Peyer's patch (tissue), 4 donors: ENCODE measurements at regions not wholly inside any gene's neighbourhood (a gene's known extent, or its start where the extent isn't known, plus 50 kb on each side); places are given as distances from the start of the nearest gene placed in this dataset.

Experiments used
- DNase-seq, 3 donors: peaks; one replicate each; pipeline ENCODE4 v3.0.0-alpha.2; 2017 to 2019
- H3K27ac ChIP-seq, 4 donors: fragments of 200-600 bp; sonication (generic); one replicate each; pipeline ENCODE4 v1.5.1; 2016 to 2019
- H3K27me3 ChIP-seq, 2 donors: fragments of 200-600 bp; sonication (generic); one replicate each; pipeline ENCODE4 v1.5.1; 2019
- H3K36me3 ChIP-seq, 3 donors: fragments of 200-600 bp; sonication (generic); one replicate each; pipeline ENCODE4 v1.5.1; 2016 to 2019
- H3K4me1 ChIP-seq, 4 donors: fragments of 200-600 bp; sonication (generic); one replicate each; pipeline ENCODE4 v1.5.1; 2016 to 2019
- H3K4me3 ChIP-seq, 4 donors: fragments of 200-600 bp; sonication (generic); 1 replicate in 3 of 4; 2 replicates in 1 of 4; pipeline ENCODE4 v1.5.1; 2016 to 2019; ENCODE audit warnings: mild to moderate bottlenecking in 1 of 4
- H3K9me3 ChIP-seq, 4 donors: fragments of 200-600 bp; sonication (generic); one replicate each; pipeline ENCODE4 v1.5.1; 2016 to 2019; ENCODE audit warnings: mild to moderate bottlenecking in 1 of 4
- POLR2A ChIP-seq, 2 donors: fragments of 450-650 bp; IDR thresholded peaks; one replicate each; pipeline ENCODE4 v1.5.1; 2017; ENCODE audit warnings: antibody characterized with exemption in 2 of 2, mild to moderate bottlenecking in 2 of 2, moderate library complexity in 2 of 2
- TF ChIP-seq, protein P1 (sequence below), 6 experiments: fragments of 450-650 bp in 4 of 6; fragments of 200-600 bp in 2 of 6; sonication (generic) in 1 of 6; IDR thresholded peaks; one replicate each; pipeline ENCODE4 v1.5.1; 2017 to 2019; ENCODE audit warnings: antibody characterized with exemption in 6 of 6, mild to moderate bottlenecking in 3 of 6, moderate library complexity in 1 of 6

DNA sequence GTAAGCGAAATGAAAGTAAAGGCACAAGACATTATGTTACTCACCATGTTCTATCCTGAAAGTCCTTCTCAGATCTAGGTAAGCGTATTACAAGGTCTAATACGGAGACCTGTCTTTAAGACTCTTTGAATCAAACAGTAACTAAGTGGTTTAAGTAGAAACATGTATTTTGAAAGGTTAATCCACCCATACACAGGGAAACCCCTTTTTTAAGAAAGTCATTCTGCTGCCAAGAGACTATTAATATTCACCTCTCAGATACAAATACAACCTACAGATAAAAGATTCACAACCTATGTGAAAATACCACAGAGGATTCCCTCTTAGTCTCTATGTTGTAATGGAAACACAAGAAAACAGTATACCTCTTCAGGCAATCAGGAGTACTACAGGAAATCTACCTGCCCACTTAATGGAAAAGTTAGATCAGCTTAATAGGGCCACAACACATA, 63.2 kb upstream of the TNIP3 start:
- TF ChIP-seq POLR2A (IDR thresholded peaks at IDR 0.05): no peak
- TF ChIP-seq, protein P1, sequence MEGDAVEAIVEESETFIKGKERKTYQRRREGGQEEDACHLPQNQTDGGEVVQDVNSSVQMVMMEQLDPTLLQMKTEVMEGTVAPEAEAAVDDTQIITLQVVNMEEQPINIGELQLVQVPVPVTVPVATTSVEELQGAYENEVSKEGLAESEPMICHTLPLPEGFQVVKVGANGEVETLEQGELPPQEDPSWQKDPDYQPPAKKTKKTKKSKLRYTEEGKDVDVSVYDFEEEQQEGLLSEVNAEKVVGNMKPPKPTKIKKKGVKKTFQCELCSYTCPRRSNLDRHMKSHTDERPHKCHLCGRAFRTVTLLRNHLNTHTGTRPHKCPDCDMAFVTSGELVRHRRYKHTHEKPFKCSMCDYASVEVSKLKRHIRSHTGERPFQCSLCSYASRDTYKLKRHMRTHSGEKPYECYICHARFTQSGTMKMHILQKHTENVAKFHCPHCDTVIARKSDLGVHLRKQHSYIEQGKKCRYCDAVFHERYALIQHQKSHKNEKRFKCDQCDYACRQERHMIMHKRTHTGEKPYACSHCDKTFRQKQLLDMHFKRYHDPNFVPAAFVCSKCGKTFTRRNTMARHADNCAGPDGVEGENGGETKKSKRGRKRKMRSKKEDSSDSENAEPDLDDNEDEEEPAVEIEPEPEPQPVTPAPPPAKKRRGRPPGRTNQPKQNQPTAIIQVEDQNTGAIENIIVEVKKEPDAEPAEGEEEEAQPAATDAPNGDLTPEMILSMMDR (IDR thresholded peaks at IDR 0.05): peak in 3 of 6 experiments; percentile 8 to 26 (median 10)
- H3K36me3 ChIP-seq: no peaks in the 10 kb centered on the region
- no peaks in the 10 kb centered on the region for H3K9me3 ChIP-seq
- H3K4me1 ChIP-seq: no peaks in the 10 kb centered on the region
- H3K27me3 ChIP-seq: no peaks in the 10 kb centered on the region
- DNase-seq: no peak
- no peak overlapping the region for H3K27ac ChIP-seq
- H3K4me3 ChIP-seq: peak overlapping the region in 2 of 4 donors; percentile 4 to 6

- TF ChIP-seq, protein P1 (IDR thresholded peaks at IDR 0.05): no peak
- no peak for TF ChIP-seq POLR2A (IDR thresholded peaks at IDR 0.05)
- Histone ChIP-seq H3K27me3 (no peaks in the 10 kb centered on the region), H3K27ac (peak overlapping the region in 2 of 4 donors; percentile 6 to 16), H3K36me3 (no peaks in the 10 kb centered on the region), H3K4me1 (no peaks in the 10 kb centered on the region), H3K4me3 (no peak overlapping the region), H3K9me3 (no peaks in the 10 kb centered on the region)
- no peak for DNase-seq
Measured at GRCh38 chr4:121226362-121226761, 62.2 kb upstream of the TNIP3 start.

- H3K9me3 ChIP-seq: no peaks in the 10 kb centered on the region
- H3K4me3 ChIP-seq: no peak overlapping the region
- no peak for DNase-seq
- no peak overlapping the region for H3K27ac ChIP-seq
- H3K4me1 ChIP-seq: no peaks in the 10 kb centered on the region
- H3K36me3 ChIP-seq: no peaks in the 10 kb centered on the region
- TF ChIP-seq POLR2A (IDR thresholded peaks at IDR 0.05): no peak
- TF ChIP-seq, protein P1 (IDR thresholded peaks at IDR 0.05): no peak
- H3K27me3 ChIP-seq: no peaks in the 10 kb centered on the region
Measured at GRCh38 chr4:121221608-121222007, 57.5 kb upstream of the TNIP3 start.

- H3K27ac ChIP-seq: peak overlapping the region in 1 of 4 donors; percentile 18
- H3K4me3 ChIP-seq: no peak overlapping the region
- H3K27me3 ChIP-seq: no peaks in the 10 kb centered on the region
- H3K4me1 ChIP-seq: no peaks in the 10 kb centered on the region
- H3K9me3 ChIP-seq: no peaks in the 10 kb centered on the region
- no peak for DNase-seq
- TF ChIP-seq, protein P1 (IDR thresholded peaks at IDR 0.05): no peak
- TF ChIP-seq POLR2A (IDR thresholded peaks at IDR 0.05): no peak
- H3K36me3 ChIP-seq: no peaks in the 10 kb centered on the region
Measured at GRCh38 chr4:121221201-121221600, 57.1 kb upstream of the TNIP3 start.

- Histone ChIP-seq H3K9me3 (no peaks in the 10 kb centered on the region), H3K27me3 (no peaks in the 10 kb centered on the region), H3K27ac (peak overlapping the region in 2 of 4 donors; percentile 19 to 41), H3K36me3 (no peaks in the 10 kb centered on the region), H3K4me1 (no peaks in the 10 kb centered on the region), H3K4me3 (no peak overlapping the region)
- TF ChIP-seq, protein P1 (IDR thresholded peaks at IDR 0.05): no peak
- no peak for TF ChIP-seq POLR2A (IDR thresholded peaks at IDR 0.05)
- no peak for DNase-seq
Measured at GRCh38 chr4:121220698-121221097, 56.6 kb upstream of the TNIP3 start.

DNA sequence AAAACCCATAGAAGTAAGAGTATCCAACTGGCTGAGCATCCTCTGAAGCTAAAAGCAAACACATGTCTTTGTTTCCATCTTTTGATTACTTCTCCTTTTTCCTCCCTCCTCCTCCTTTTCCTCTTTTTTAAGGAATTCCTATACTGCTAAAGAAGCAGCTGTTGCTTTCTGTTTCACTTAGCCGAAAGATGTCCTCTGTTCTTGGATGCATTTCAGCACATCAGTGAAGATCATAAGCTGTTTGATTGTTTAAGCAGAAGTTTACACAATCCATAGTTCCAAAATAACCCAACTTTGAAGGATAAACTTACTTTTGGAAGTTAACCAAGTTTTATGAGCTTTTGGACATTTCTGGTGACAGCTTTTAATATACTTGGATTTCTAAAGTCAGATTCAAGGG, 55.1 kb upstream of the TNIP3 start:
- TF ChIP-seq POLR2A (IDR thresholded peaks at IDR 0.05): no peak
- TF ChIP-seq, protein P1 (IDR thresholded peaks at IDR 0.05): no peak
- Histone ChIP-seq H3K27me3 (no peaks in the 10 kb centered on the region), H3K4me1 (no peaks in the 10 kb centered on the region), H3K27ac (peak overlapping the region in 2 of 4 donors; percentile 3 to 38), H3K9me3 (no peaks in the 10 kb centered on the region), H3K36me3 (no peaks in the 10 kb centered on the region), H3K4me3 (no peak overlapping the region)
- no peak for DNase-seq
